HCT116 (cell line): ENCODE measurements at regions not wholly inside any gene's neighbourhood (a gene's known extent, or its start where the extent isn't known, plus 50 kb on each side); places are given as distances from the start of the nearest gene placed in this dataset.

Experiments used
- ATAC-seq: fragments of 200-7000 bp; cut with Tn5 transposase; 2 replicates; pipeline ENCODE4 v1.9.1; 2020; ENCODE audit warnings: mild to moderate bottlenecking, moderate library complexity
- BruUV-seq: library from RNA; stranded (reverse); fragments of 400-500 nt; replicated peaks from 2 replicates; lab custom pipeline; 2021; lab: Mats Ljungman, UMichigan
- CTCF ChIA-PET: fragments of 300-600 bp; sonication (Branson Sonifier 250); formaldehyde crosslinking; loops from one replicate; lab custom pipeline; 2021; ENCODE audit warnings: antibody characterized with exemption; lab: Charles Lee
- POLR2A ChIA-PET: fragments of 300-600, 350-600 bp; sonication (Branson Sonifier 250); formaldehyde crosslinking; loops from one replicate; lab custom pipeline; 2021; ENCODE audit warnings: antibody characterized with exemption; lab: Charles Lee
- RAD21 ChIA-PET, 2 experiments: fragments of 300-600 bp; sonication (Branson Sonifier 250); formaldehyde crosslinking; loops; one replicate each; lab custom pipeline; 2023; ENCODE audit warnings: low total read pairs in 2 of 2; ENCODE audit not compliant: uncharacterized antibody in 2 of 2, unreplicated experiment in 2 of 2, low non-redundant PET in 1 of 2; lab: Charles Lee
- DNase-seq: peaks from one replicate; pipeline ENCODE4 v3.0.0-alpha.2; 2010; ENCODE audit warnings: low read depth, low spot score
- H2AFZ ChIP-seq: fragments of 200-600 bp; shearing (Covaris generic), sonication (generic); 2 replicates; pipeline ENCODE4 v1.6.1; 2017; ENCODE audit warnings: low read depth, mixed run types, mixed read lengths, antibody characterized with exemption, low read length; ENCODE audit not compliant: poor library complexity, severe bottlenecking
- H3K27ac ChIP-seq: 2 replicates; pipeline ENCODE4 v1.5.1; 2012; ENCODE audit warnings: low read depth, low read length
- H3K27me3 ChIP-seq: fragments of 200-600 bp; sonication (generic); 2 replicates; pipeline ENCODE4 v1.6.1; 2016; ENCODE audit warnings: mixed run types, low read length, mixed read lengths; ENCODE audit not compliant: insufficient read depth
- H3K36me3 ChIP-seq, 2 experiments: fragments of 200-500 bp in 1 of 2; fragments of 200-600 bp in 1 of 2; sonication (Bioruptor generic) in 1 of 2; sonication (generic) in 1 of 2; 2 replicates each; pipeline versions ENCODE4 v1.5.1 to v1.6.1; 2014 to 2016; ENCODE audit warnings: low read length in 2 of 2, inconsistent platforms in 1 of 2, mixed read lengths in 1 of 2, mixed run types in 1 of 2; ENCODE audit not compliant: insufficient read depth in 2 of 2, control insufficient read depth in 1 of 2
- H3K4me1 ChIP-seq, 2 experiments: fragments of 200-600 bp in 1 of 2; sonication (generic) in 1 of 2; 2 replicates each; pipeline versions ENCODE4 v1.5.1 to v1.6.1; 2012 to 2017; ENCODE audit warnings: low read length in 2 of 2, inconsistent platforms in 1 of 2, mild to moderate bottlenecking in 1 of 2, mixed read lengths in 1 of 2, mixed run types in 1 of 2, moderate library complexity in 1 of 2; ENCODE audit not compliant: insufficient read depth in 2 of 2, control insufficient read depth in 1 of 2
- H3K4me2 ChIP-seq: fragments of 200-600 bp; sonication (generic); 2 replicates; pipeline ENCODE4 v1.6.1; 2017; ENCODE audit warnings: mixed run types, low read length, mixed read lengths
- H3K4me3 ChIP-seq, 2 experiments: fragments of 200-600 bp in 1 of 2; sonication (generic) in 1 of 2; replicated peaks in 1 of 2; 2 replicates each; pipeline ENCODE4 v1.5.1; 2011 to 2016; ENCODE audit warnings: low read length in 2 of 2, control low read depth in 1 of 2, low read depth in 1 of 2, mild to moderate bottlenecking in 1 of 2, mixed read lengths in 1 of 2, mixed run types in 1 of 2
- H3K79me2 ChIP-seq: fragments of 200-600 bp; sonication (generic); 2 replicates; pipeline ENCODE4 v1.6.1; 2017; ENCODE audit warnings: mild to moderate bottlenecking, mixed run types, low read length, moderate library complexity, mixed read lengths; ENCODE audit not compliant: insufficient read depth
- H3K9ac ChIP-seq: fragments of 200-600 bp; sonication (generic); 2 replicates; pipeline ENCODE4 v1.6.1; 2016; ENCODE audit warnings: low read length, mixed read lengths
- H3K9me2 ChIP-seq: fragments of 200-600 bp; sonication (generic), shearing (Covaris generic); 2 replicates; pipeline ENCODE4 v1.6.1; 2017; ENCODE audit warnings: mixed run types, mild to moderate bottlenecking, moderate library complexity; ENCODE audit not compliant: insufficient read depth
- H3K9me3 ChIP-seq, 2 experiments: fragments of 200-500 bp in 1 of 2; fragments of 200-600 bp in 1 of 2; sonication (Bioruptor generic) in 1 of 2; sonication (generic) in 1 of 2; 2 replicates each; pipeline ENCODE4 v1.6.1; 2014 to 2017; ENCODE audit warnings: low read length in 2 of 2, mixed read lengths in 2 of 2, inconsistent platforms in 1 of 2, low read depth in 1 of 2, mild to moderate bottlenecking in 1 of 2, mixed run types in 1 of 2, moderate library complexity in 1 of 2; ENCODE audit not compliant: control insufficient read depth in 1 of 2, insufficient read depth in 1 of 2
- H4K20me1 ChIP-seq: fragments of 200-600 bp; sonication (generic), shearing (Covaris generic); 2 replicates; pipeline ENCODE4 v1.6.1; 2017; ENCODE audit warnings: mixed run types, mild to moderate bottlenecking, moderate library complexity; ENCODE audit not compliant: insufficient read depth
- ATF3 ChIP-seq: IDR thresholded peaks from 2 replicates; pipeline ENCODE4 v1.6.1; 2012
- EGR1 ChIP-seq: IDR thresholded peaks from 2 replicates; pipeline ENCODE4 v1.6.1; 2012; ENCODE audit warnings: low read depth
- ELF1 ChIP-seq: IDR thresholded peaks from 2 replicates; pipeline ENCODE4 v1.6.1; 2012; ENCODE audit warnings: low read depth, borderline replicate concordance
- EZH2phosphoT487 ChIP-seq: fragments of 200-600 bp; IDR thresholded peaks from 2 replicates; pipeline ENCODE4 v1.6.1; 2018; ENCODE audit warnings: antibody characterized with exemption, borderline replicate concordance
- POLR2A ChIP-seq: IDR thresholded peaks from 2 replicates; pipeline ENCODE4 v1.7.0; 2011; ENCODE audit warnings: borderline replicate concordance; ENCODE audit not compliant: insufficient read depth, insufficient read length; ENCODE audit errors: extremely low read depth
- POLR2AphosphoS5 ChIP-seq: IDR thresholded peaks from 2 replicates; pipeline ENCODE4 v1.6.1; 2011; ENCODE audit warnings: mild to moderate bottlenecking, low read depth, low read length, moderate library complexity
- RAD21 ChIP-seq: IDR thresholded peaks from 2 replicates; pipeline ENCODE4 v1.6.1; 2012; ENCODE audit warnings: low read depth, mild to moderate bottlenecking
- SIN3A ChIP-seq: IDR thresholded peaks from 2 replicates; pipeline ENCODE4 v1.6.1; 2012; ENCODE audit warnings: low read depth
- SP1 ChIP-seq: IDR thresholded peaks from 2 replicates; pipeline ENCODE4 v1.6.1; 2012; ENCODE audit warnings: low read depth
- SRF ChIP-seq: IDR thresholded peaks from 2 replicates; pipeline ENCODE4 v1.6.1; 2012; ENCODE audit warnings: low read depth
- TCF7L2 ChIP-seq: IDR thresholded peaks from 2 replicates; pipeline ENCODE4 v1.7.0; 2011; ENCODE audit warnings: borderline replicate concordance, inconsistent platforms; ENCODE audit not compliant: insufficient read depth, insufficient read length; ENCODE audit errors: extremely low read depth
- ZBTB33 ChIP-seq: IDR thresholded peaks from 2 replicates; pipeline ENCODE4 v1.6.1; 2011; ENCODE audit warnings: mild to moderate bottlenecking, low read length, moderate library complexity; ENCODE audit not compliant: insufficient replicate concordance; ENCODE audit errors: extremely low read depth
- ZFX ChIP-seq: fragments of 450-650 bp; IDR thresholded peaks from 2 replicates; pipeline ENCODE4 v1.6.1; 2017
- ZNF274 ChIP-seq: fragments of 200-500 bp; sonication (Bioruptor generic); IDR thresholded peaks from 2 replicates; pipeline ENCODE4 v1.6.1; 2014; ENCODE audit warnings: mild to moderate bottlenecking, low read depth, low read length, inconsistent platforms
- intact Hi-C: fragments of 100-400 bp; cut with micrococcal nuclease; formaldehyde crosslinking; loops from 2 replicates; pipeline ENCODE4 v1.10.0; 2022
- TF ChIP-seq, protein P1 (sequence below): IDR thresholded peaks from 2 replicates; pipeline ENCODE4 v1.6.1; 2012; ENCODE audit warnings: low read depth

DNA sequence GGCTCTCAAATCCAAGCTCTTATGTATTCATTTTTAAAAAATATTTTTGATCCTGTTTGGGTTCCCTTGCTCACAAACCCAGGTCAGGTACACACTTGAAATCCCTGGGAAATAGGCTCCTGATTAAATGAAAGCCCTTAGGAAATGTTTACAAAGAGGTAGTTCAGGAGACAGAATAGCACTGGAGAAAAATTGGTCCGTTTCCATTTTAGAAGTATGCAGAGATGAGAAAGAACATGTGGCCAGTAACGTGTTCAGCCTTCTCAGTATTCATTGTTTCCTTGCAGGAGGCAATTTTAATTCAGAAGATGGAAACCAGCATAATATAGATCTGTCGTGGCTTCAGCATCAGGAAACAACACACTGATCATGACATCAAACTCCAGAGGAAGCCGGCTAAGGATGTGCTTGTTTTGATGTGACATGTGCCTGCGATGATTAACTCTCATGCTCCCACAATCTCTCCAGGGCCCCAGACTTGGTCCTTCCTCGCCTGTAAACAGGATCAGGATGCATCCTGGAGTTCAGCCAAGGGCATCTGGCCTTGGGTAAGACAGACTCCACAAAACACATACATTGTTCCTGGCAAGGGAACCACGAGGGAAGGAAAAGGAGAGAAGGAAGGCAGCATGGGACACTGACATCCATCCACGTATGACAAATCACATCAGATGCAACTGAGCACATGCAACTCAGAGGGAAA lies 350.5 kb upstream of the THBS1 start:
- H3K36me3 ChIP-seq, result no peaks in the 10 kb centered on the region
- CTCF ChIA-PET, result no interaction called here
- H3K9ac ChIP-seq, result no peak overlapping the region
- POLR2A ChIA-PET, result no interaction called here
- H4K20me1 ChIP-seq, result no peaks in the 10 kb centered on the region
- no peak for DNase-seq
- H3K4me2 ChIP-seq, result no peak overlapping the region
- H3K27ac ChIP-seq, result no peak overlapping the region
- H3K4me1 ChIP-seq, result peaks cover 0 to 8% of the 10 kb centered on the region in 2 experiments; a peak in 1 of 4 replicates
- no peaks in the 10 kb centered on the region for H3K9me3 ChIP-seq
- no peak overlapping the region for H2AFZ ChIP-seq
- intact Hi-C loops, result no loop called here
- no TSS peak for BruUV-seq
- H3K9me2 ChIP-seq, result no peaks in the 10 kb centered on the region
- ATAC-seq, result no peak
- no peaks in the 10 kb centered on the region for H3K79me2 ChIP-seq
- RAD21 ChIA-PET, result no interaction called here
- H3K27me3 ChIP-seq, result no peaks in the 10 kb centered on the region
- H3K4me3 ChIP-seq, result no peak overlapping the region
- TF ChIP-seq SP1 (no peak), EGR1 (no peak), SIN3A (no peak), ATF3 (no peak), POLR2AphosphoS5 (no peak), EZH2phosphoT487 (no peak), RAD21 (no peak), ZBTB33 (no peak), SRF (no peak), ELF1 (no peak), TCF7L2 (no peak), ZFX (no peak), ZNF274 (no peak), POLR2A (no peak)
- TF ChIP-seq, protein P1, sequence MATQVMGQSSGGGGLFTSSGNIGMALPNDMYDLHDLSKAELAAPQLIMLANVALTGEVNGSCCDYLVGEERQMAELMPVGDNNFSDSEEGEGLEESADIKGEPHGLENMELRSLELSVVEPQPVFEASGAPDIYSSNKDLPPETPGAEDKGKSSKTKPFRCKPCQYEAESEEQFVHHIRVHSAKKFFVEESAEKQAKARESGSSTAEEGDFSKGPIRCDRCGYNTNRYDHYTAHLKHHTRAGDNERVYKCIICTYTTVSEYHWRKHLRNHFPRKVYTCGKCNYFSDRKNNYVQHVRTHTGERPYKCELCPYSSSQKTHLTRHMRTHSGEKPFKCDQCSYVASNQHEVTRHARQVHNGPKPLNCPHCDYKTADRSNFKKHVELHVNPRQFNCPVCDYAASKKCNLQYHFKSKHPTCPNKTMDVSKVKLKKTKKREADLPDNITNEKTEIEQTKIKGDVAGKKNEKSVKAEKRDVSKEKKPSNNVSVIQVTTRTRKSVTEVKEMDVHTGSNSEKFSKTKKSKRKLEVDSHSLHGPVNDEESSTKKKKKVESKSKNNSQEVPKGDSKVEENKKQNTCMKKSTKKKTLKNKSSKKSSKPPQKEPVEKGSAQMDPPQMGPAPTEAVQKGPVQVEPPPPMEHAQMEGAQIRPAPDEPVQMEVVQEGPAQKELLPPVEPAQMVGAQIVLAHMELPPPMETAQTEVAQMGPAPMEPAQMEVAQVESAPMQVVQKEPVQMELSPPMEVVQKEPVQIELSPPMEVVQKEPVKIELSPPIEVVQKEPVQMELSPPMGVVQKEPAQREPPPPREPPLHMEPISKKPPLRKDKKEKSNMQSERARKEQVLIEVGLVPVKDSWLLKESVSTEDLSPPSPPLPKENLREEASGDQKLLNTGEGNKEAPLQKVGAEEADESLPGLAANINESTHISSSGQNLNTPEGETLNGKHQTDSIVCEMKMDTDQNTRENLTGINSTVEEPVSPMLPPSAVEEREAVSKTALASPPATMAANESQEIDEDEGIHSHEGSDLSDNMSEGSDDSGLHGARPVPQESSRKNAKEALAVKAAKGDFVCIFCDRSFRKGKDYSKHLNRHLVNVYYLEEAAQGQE, result no peak
